Urinary bladder (tissue), 3 donors: ENCODE measurements at regions not wholly inside any gene's neighbourhood (a gene's known extent, or its start where the extent isn't known, plus 50 kb on each side); places are given as distances from the start of the nearest gene placed in this dataset.

Source experiments
- DNase-seq: peaks from one replicate; pipeline ENCODE4 v3.0.0-alpha.2; 2015; ENCODE audit errors: extremely low spot score
- H3K27ac ChIP-seq: one replicate; pipeline ENCODE4 v1.5.1; 2013; ENCODE audit warnings: low read depth, mild to moderate bottlenecking, moderate library complexity
- H3K36me3 ChIP-seq: one replicate; pipeline ENCODE4 v1.6.1; 2013; ENCODE audit warnings: mild to moderate bottlenecking, moderate library complexity; ENCODE audit not compliant: insufficient read depth
- H3K4me1 ChIP-seq: one replicate; pipeline ENCODE4 v1.6.1; 2013; ENCODE audit warnings: mild to moderate bottlenecking, moderate library complexity; ENCODE audit not compliant: insufficient read depth
- H3K4me3 ChIP-seq: one replicate; pipeline ENCODE4 v1.5.1; 2013; ENCODE audit warnings: low read depth, low read length
- WGBS: extraction: QIAGEN DNeasy Blood & Tissue Kit; methylation state at CpG from one replicate; pipeline ENCODE4 v1.1.7; 2013; 5-methylcytosine and 5-hydroxymethylcytosine counted together
- donor health status: healthy with polysubstance abuse.
- donor health status: healthy.

- Histone ChIP-seq H3K4me3 (no peak overlapping the region), H3K36me3 (no peaks in the 10 kb centered on the region), H3K4me1 (no peaks in the 10 kb centered on the region), H3K27ac (no peak overlapping the region)
- no peak for DNase-seq
- WGBS, result 93% methylated on average over 4 of the region's 4 CpGs
Observed at GRCh38 chr15:95608371-95608770, 722.1 kb upstream of the NR2F2 start.

GRCh38 chr15:95609096-95609495 is 721.4 kb upstream of the NR2F2 start:
- no peak for DNase-seq
- H3K36me3 ChIP-seq, result no peaks in the 10 kb centered on the region
- 91% methylated on average over 3 of the region's 3 CpGs for WGBS

GRCh38 chr15:95610945-95611344 is 719.6 kb upstream of the NR2F2 start:
- no peak overlapping the region for H3K27ac ChIP-seq
- H3K36me3 ChIP-seq, result no peaks in the 10 kb centered on the region
- H3K4me3 ChIP-seq, result no peak overlapping the region
- no peaks in the 10 kb centered on the region for H3K4me1 ChIP-seq
- no peak for DNase-seq
- 97% methylated on average over 2 of the region's 2 CpGs for WGBS

More at GRCh38 chr15:95609096-95609495, 721.4 kb upstream of the NR2F2 start:
- no peaks in the 10 kb centered on the region for H3K4me1 ChIP-seq
- no peak overlapping the region for H3K27ac ChIP-seq
- no peak overlapping the region for H3K4me3 ChIP-seq

- no peak for DNase-seq
- H3K36me3 ChIP-seq, result no peaks in the 10 kb centered on the region
- H3K27ac ChIP-seq, result no peak overlapping the region
- no peak overlapping the region for H3K4me3 ChIP-seq
- WGBS, result 66% methylated on average over 3 of the region's 3 CpGs
- H3K4me1 ChIP-seq, result no peaks in the 10 kb centered on the region
Observed at GRCh38 chr15:95615436-95615835, 715.1 kb upstream of the NR2F2 start.

GRCh38 chr15:95616306-95616705 is 714.2 kb upstream of the NR2F2 start:
- Histone ChIP-seq H3K27ac (no peak overlapping the region), H3K4me1 (no peaks in the 10 kb centered on the region), H3K4me3 (no peak overlapping the region), H3K36me3 (no peaks in the 10 kb centered on the region)
- no peak for DNase-seq
- WGBS, result 100% methylated on average over 2 of the region's 2 CpGs

GRCh38 chr15:95620934-95621579 is 709.4 kb upstream of the NR2F2 start:
- no peak overlapping the region for H3K4me3 ChIP-seq
- WGBS, result 66% methylated on average over 1 of the region's 1 CpG
- H3K36me3 ChIP-seq, result no peaks in the 10 kb centered on the region
- H3K27ac ChIP-seq, result no peak overlapping the region
- H3K4me1 ChIP-seq, result no peaks in the 10 kb centered on the region
- DNase-seq, result no peak

- no peaks in the 10 kb centered on the region for H3K4me1 ChIP-seq
- H3K27ac ChIP-seq, result no peak overlapping the region
- H3K4me3 ChIP-seq, result no peak overlapping the region
Observed at GRCh38 chr15:95622843-95623242, 707.7 kb upstream of the NR2F2 start.

GRCh38 chr15:95624100-95624499 is 706.4 kb upstream of the NR2F2 start:
- H3K36me3 ChIP-seq, result no peaks in the 10 kb centered on the region
- H3K4me3 ChIP-seq, result no peak overlapping the region
- no peaks in the 10 kb centered on the region for H3K4me1 ChIP-seq
- DNase-seq, result no peak
- WGBS, result 49% methylated on average over 1 of the region's 1 CpG
- no peak overlapping the region for H3K27ac ChIP-seq

More at GRCh38 chr15:95622843-95623242, 707.7 kb upstream of the NR2F2 start:
- DNase-seq, result no peak
- H3K36me3 ChIP-seq, result no peaks in the 10 kb centered on the region

- H3K4me1 ChIP-seq, result no peaks in the 10 kb centered on the region
- H3K36me3 ChIP-seq, result no peaks in the 10 kb centered on the region
- H3K4me3 ChIP-seq, result no peak overlapping the region
- 85% methylated on average over 6 of the region's 6 CpGs for WGBS
- no peak for DNase-seq
- H3K27ac ChIP-seq, result no peak overlapping the region
Observed at GRCh38 chr15:95624616-95625361, 705.7 kb upstream of the NR2F2 start.

- Histone ChIP-seq H3K27ac (no peak overlapping the region), H3K4me3 (no peak overlapping the region), H3K36me3 (no peaks in the 10 kb centered on the region), H3K4me1 (no peaks in the 10 kb centered on the region)
- 64% methylated on average over 15 of the region's 15 CpGs for WGBS
- DNase-seq, result no peak
Observed at GRCh38 chr15:95626501-95627361, 703.8 kb upstream of the NR2F2 start.

- Histone ChIP-seq H3K36me3 (no peaks in the 10 kb centered on the region), H3K4me3 (no peak overlapping the region), H3K27ac (no peak overlapping the region), H3K4me1 (no peaks in the 10 kb centered on the region)
- no peak for DNase-seq
- WGBS, result 82% methylated on average over 5 of the region's 5 CpGs
Observed at GRCh38 chr15:95629503-95630168, 700.9 kb upstream of the NR2F2 start.

GRCh38 chr15:95630683-95631082 is 699.8 kb upstream of the NR2F2 start:
- 99% methylated on average over 1 of the region's 1 CpG for WGBS

GRCh38 chr15:95635666-95636065 is 694.8 kb upstream of the NR2F2 start:
- no peak for DNase-seq
- WGBS, result 81% methylated on average over 2 of the region's 2 CpGs
- H3K27ac ChIP-seq, result no peak overlapping the region
- H3K36me3 ChIP-seq, result no peaks in the 10 kb centered on the region
- H3K4me3 ChIP-seq, result no peak overlapping the region
- H3K4me1 ChIP-seq, result no peaks in the 10 kb centered on the region

More at GRCh38 chr15:95630683-95631082, 699.8 kb upstream of the NR2F2 start:
- Histone ChIP-seq H3K36me3 (no peaks in the 10 kb centered on the region), H3K27ac (no peak overlapping the region), H3K4me1 (no peaks in the 10 kb centered on the region), H3K4me3 (no peak overlapping the region)
- no peak for DNase-seq
